GM12891 (cell line): ENCODE measurements at regions not wholly inside any gene's neighbourhood (a gene's known extent, or its start where the extent isn't known, plus 50 kb on each side); places are given as distances from the start of the nearest gene placed in this dataset.

Experiments used
- PAX5 ChIP-seq: IDR thresholded peaks from 2 replicates; pipeline ENCODE4 v1.6.1; 2011; ENCODE audit warnings: low read length, moderate library complexity, mild to moderate bottlenecking; ENCODE audit not compliant: insufficient read depth, severe bottlenecking
- POLR2A ChIP-seq: IDR thresholded peaks from 2 replicates; pipeline ENCODE4 v1.6.1; 2011; ENCODE audit warnings: low read depth, low read length, control low read depth
- POLR2AphosphoS5 ChIP-seq: IDR thresholded peaks from 2 replicates; pipeline ENCODE4 v1.6.1; 2011; ENCODE audit warnings: low read depth, low read length, control low read depth
- TAF1 ChIP-seq: IDR thresholded peaks from 2 replicates; pipeline ENCODE4 v1.6.1; 2011; ENCODE audit warnings: low read depth, low read length, control low read depth

- no peak for TF ChIP-seq POLR2A
- no peak for TF ChIP-seq POLR2AphosphoS5
- no peak for TF ChIP-seq TAF1
- no peak for TF ChIP-seq PAX5
Measured at GRCh38 chr11:38718659-38719058, 2120.6 kb upstream of the RAG2 start.
